Uterus (tissue), 2 donors: ENCODE measurements at regions not wholly inside any gene's neighbourhood (a gene's known extent, or its start where the extent isn't known, plus 50 kb on each side); places are given as distances from the start of the nearest gene placed in this dataset.

Experiments used
- POLR2A ChIP-seq, 2 donors: fragments of 450-650 bp; IDR thresholded peaks; one replicate each; pipeline ENCODE4 v1.6.1; 2016; ENCODE audit warnings: antibody characterized with exemption in 2 of 2, mild to moderate bottlenecking in 1 of 2, moderate library complexity in 1 of 2
- TF ChIP-seq, protein P1 (sequence below), 4 experiments: fragments of 200-600 bp in 2 of 4; fragments of 450-650 bp in 2 of 4; sonication (generic) in 2 of 4; IDR thresholded peaks; one replicate each; pipeline ENCODE4 v1.5.1; 2016 to 2019; ENCODE audit warnings: antibody characterized with exemption in 4 of 4, mild to moderate bottlenecking in 2 of 4, moderate library complexity in 1 of 4

DNA sequence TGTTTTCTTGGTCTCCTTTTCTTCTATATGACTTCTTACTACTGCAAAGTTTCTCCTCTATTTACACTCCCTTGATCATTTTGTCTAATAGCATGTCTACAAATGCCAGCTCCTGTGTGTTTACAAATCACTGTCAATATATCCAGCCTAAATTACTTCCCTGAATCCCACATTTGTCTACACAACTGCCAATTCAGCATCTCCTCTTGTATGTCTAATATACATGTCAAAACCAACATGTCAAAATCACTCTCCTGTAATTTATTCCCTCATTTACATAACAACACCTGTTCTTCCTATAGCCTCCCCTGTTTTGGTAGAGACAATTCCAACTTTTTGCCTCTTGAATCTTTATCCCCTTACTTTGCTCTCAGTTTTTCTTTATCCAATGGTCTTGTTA is 359.3 kb downstream of the PLOD2 start:
- TF ChIP-seq POLR2A (IDR thresholded peaks at IDR 0.05): no peak
- TF ChIP-seq, protein P1, sequence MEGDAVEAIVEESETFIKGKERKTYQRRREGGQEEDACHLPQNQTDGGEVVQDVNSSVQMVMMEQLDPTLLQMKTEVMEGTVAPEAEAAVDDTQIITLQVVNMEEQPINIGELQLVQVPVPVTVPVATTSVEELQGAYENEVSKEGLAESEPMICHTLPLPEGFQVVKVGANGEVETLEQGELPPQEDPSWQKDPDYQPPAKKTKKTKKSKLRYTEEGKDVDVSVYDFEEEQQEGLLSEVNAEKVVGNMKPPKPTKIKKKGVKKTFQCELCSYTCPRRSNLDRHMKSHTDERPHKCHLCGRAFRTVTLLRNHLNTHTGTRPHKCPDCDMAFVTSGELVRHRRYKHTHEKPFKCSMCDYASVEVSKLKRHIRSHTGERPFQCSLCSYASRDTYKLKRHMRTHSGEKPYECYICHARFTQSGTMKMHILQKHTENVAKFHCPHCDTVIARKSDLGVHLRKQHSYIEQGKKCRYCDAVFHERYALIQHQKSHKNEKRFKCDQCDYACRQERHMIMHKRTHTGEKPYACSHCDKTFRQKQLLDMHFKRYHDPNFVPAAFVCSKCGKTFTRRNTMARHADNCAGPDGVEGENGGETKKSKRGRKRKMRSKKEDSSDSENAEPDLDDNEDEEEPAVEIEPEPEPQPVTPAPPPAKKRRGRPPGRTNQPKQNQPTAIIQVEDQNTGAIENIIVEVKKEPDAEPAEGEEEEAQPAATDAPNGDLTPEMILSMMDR (IDR thresholded peaks at IDR 0.05): no peak
